Activated T-cell treated with anti-CD3 and anti-CD28 coated beads, Interleukin-2, amount 50 U/mL, for 72 hours (primary cell): ENCODE measurements at regions not wholly inside any gene's neighbourhood (a gene's known extent, or its start where the extent isn't known, plus 50 kb on each side); places are given as distances from the start of the nearest gene placed in this dataset.
A peak's percentile ranks its signal among the peaks of the same experiment; 100 is the strongest.

ENCODE experiments used
- ATAC-seq, 2 donors: fragments of 150-1000 bp; cut with Tn5 transposase; replicated peaks in 1 of 2; 2 replicates each; pipeline ENCODE4 v1.10.0; 2021; ENCODE audit warnings: moderate library complexity in 2 of 2, mild to moderate bottlenecking in 1 of 2
- DNase-seq, 2 donors: peaks; one replicate each; pipeline ENCODE4 v3.0.0; 2021 to 2022; ENCODE audit warnings: mixed read lengths in 1 of 2
- H3K27ac Mint-ChIP-seq: one replicate; pipeline ENCODE4 v1.8.0; 2022; ENCODE audit warnings: mild to moderate bottlenecking, moderate library complexity, mixed read lengths
- H3K27me3 Mint-ChIP-seq: one replicate; pipeline ENCODE4 v1.8.0; 2022; ENCODE audit warnings: low read depth, mixed read lengths
- H3K36me3 Mint-ChIP-seq, 2 donors: one replicate each; pipeline ENCODE4 v1.8.0; 2022; ENCODE audit warnings: mixed read lengths in 2 of 2, mild to moderate bottlenecking in 1 of 2; ENCODE audit not compliant: insufficient read depth in 2 of 2
- H3K4me1 Mint-ChIP-seq: one replicate; pipeline ENCODE4 v1.8.0; 2022; ENCODE audit warnings: low read depth, mixed read lengths
- H3K4me3 Mint-ChIP-seq, 2 donors: one replicate each; pipeline ENCODE4 v1.8.0; 2022; ENCODE audit warnings: mild to moderate bottlenecking in 2 of 2, mixed read lengths in 2 of 2, moderate library complexity in 2 of 2
- H3K9me3 Mint-ChIP-seq, 2 donors: one replicate each; pipeline ENCODE4 v1.8.0; 2022; ENCODE audit warnings: mixed read lengths in 2 of 2

GRCh38 chr3:181279239-181279565 lies 289.7 kb upstream of the DNAJC19 start:
- Mint-ChIP-seq H3K9me3 (no peaks in the 10 kb centered on the region), H3K4me1 (no peaks in the 10 kb centered on the region), H3K27ac (no peak overlapping the region), H3K27me3 (peaks cover 14% of the 10 kb centered on the region), H3K36me3 (no peaks in the 10 kb centered on the region), H3K4me3 (no peak overlapping the region)
- DNase-seq (no peak), ATAC-seq (no peak)

GRCh38 chr3:181278468-181279238 lies 289.1 kb upstream of the DNAJC19 start:
- DNase-seq = no peak
- Mint-ChIP-seq H3K27me3 (peaks cover 14% of the 10 kb centered on the region), H3K4me3 (no peak overlapping the region), H3K9me3 (no peaks in the 10 kb centered on the region), H3K36me3 (no peaks in the 10 kb centered on the region), H3K4me1 (no peaks in the 10 kb centered on the region), H3K27ac (no peak overlapping the region)
- ATAC-seq = no peak

- no peak for ATAC-seq
- Mint-ChIP-seq H3K27me3 (peaks cover 7% of the 10 kb centered on the region), H3K27ac (no peak overlapping the region), H3K4me3 (no peak overlapping the region), H3K4me1 (no peaks in the 10 kb centered on the region), H3K9me3 (no peaks in the 10 kb centered on the region), H3K36me3 (no peaks in the 10 kb centered on the region)
- DNase-seq = no peak
Measured at GRCh38 chr3:181276358-181276896, 286.9 kb upstream of the DNAJC19 start.

GRCh38 chr3:181274025-181274424 lies 284.5 kb upstream of the DNAJC19 start:
- Mint-ChIP-seq H3K9me3 (no peaks in the 10 kb centered on the region), H3K27me3 (peaks cover 9% of the 10 kb centered on the region), H3K4me3 (no peak overlapping the region), H3K27ac (peak overlapping the region; percentile 81), H3K36me3 (no peaks in the 10 kb centered on the region), H3K4me1 (no peaks in the 10 kb centered on the region)
- ATAC-seq = peak in 1 of 2 donors; percentile 62
- DNase-seq = no peak

- Mint-ChIP-seq H3K27me3 (peaks cover 7% of the 10 kb centered on the region), H3K36me3 (no peaks in the 10 kb centered on the region), H3K9me3 (peaks cover 0 to 2% of the 10 kb centered on the region in 2 donors), H3K4me1 (no peaks in the 10 kb centered on the region), H3K27ac (no peak overlapping the region), H3K4me3 (no peak overlapping the region)
- ATAC-seq = no peak
- DNase-seq = no peak
Measured at GRCh38 chr3:181267312-181267711, 277.8 kb upstream of the DNAJC19 start.

GRCh38 chr3:181265750-181266333 lies 276.3 kb upstream of the DNAJC19 start:
- Mint-ChIP-seq H3K36me3 (no peaks in the 10 kb centered on the region), H3K4me3 (peak overlapping the region; percentile 55 to 68), H3K9me3 (peaks cover 0 to 2% of the 10 kb centered on the region in 2 donors)

GRCh38 chr3:181264486-181264885 lies 274.9 kb upstream of the DNAJC19 start:
- H3K36me3 Mint-ChIP-seq = no peaks in the 10 kb centered on the region
- ATAC-seq = peak; percentile 37 to 77
- H3K4me1 Mint-ChIP-seq = no peaks in the 10 kb centered on the region
- no peak for DNase-seq
- no peak overlapping the region for H3K4me3 Mint-ChIP-seq
- H3K27me3 Mint-ChIP-seq = peaks cover 7% of the 10 kb centered on the region
- H3K9me3 Mint-ChIP-seq = peaks cover 0 to 2% of the 10 kb centered on the region in 2 donors
- H3K27ac Mint-ChIP-seq = no peak overlapping the region

More at GRCh38 chr3:181265750-181266333, 276.3 kb upstream of the DNAJC19 start:
- ATAC-seq = no peak
- no peak for DNase-seq
- H3K27ac Mint-ChIP-seq = no peak overlapping the region
- H3K4me1 Mint-ChIP-seq = no peaks in the 10 kb centered on the region
- peaks cover 7% of the 10 kb centered on the region for H3K27me3 Mint-ChIP-seq

- Mint-ChIP-seq H3K27me3 (no peaks in the 10 kb centered on the region), H3K4me3 (no peak overlapping the region), H3K9me3 (no peaks in the 10 kb centered on the region), H3K36me3 (no peaks in the 10 kb centered on the region), H3K27ac (no peak overlapping the region), H3K4me1 (no peaks in the 10 kb centered on the region)
- DNase-seq (no peak), ATAC-seq (no peak)
Measured at GRCh38 chr3:181253796-181254195, 264.3 kb upstream of the DNAJC19 start.

GRCh38 chr3:181252631-181253030 lies 263.1 kb upstream of the DNAJC19 start:
- ATAC-seq (no peak), DNase-seq (no peak)
- Mint-ChIP-seq H3K27ac (no peak overlapping the region), H3K9me3 (no peaks in the 10 kb centered on the region), H3K27me3 (no peaks in the 10 kb centered on the region), H3K4me1 (no peaks in the 10 kb centered on the region), H3K36me3 (no peaks in the 10 kb centered on the region), H3K4me3 (no peak overlapping the region)

- Mint-ChIP-seq H3K9me3 (no peaks in the 10 kb centered on the region), H3K36me3 (no peaks in the 10 kb centered on the region), H3K27me3 (no peaks in the 10 kb centered on the region), H3K27ac (no peak overlapping the region), H3K4me3 (no peak overlapping the region), H3K4me1 (no peaks in the 10 kb centered on the region)
- DNase-seq (no peak), ATAC-seq (no peak)
Measured at GRCh38 chr3:181250714-181251113, 261.2 kb upstream of the DNAJC19 start.

GRCh38 chr3:181239441-181239840 lies 249.9 kb upstream of the DNAJC19 start:
- Mint-ChIP-seq H3K4me3 (no peak overlapping the region), H3K36me3 (no peaks in the 10 kb centered on the region), H3K27me3 (no peaks in the 10 kb centered on the region), H3K9me3 (peaks cover 2% of the 10 kb centered on the region in 2 donors), H3K27ac (no peak overlapping the region), H3K4me1 (no peaks in the 10 kb centered on the region)
- no peak for DNase-seq
- no peak for ATAC-seq

GRCh38 chr3:181230258-181230657 lies 240.7 kb upstream of the DNAJC19 start:
- Mint-ChIP-seq H3K27me3 (no peaks in the 10 kb centered on the region), H3K9me3 (peaks cover 0 to 10% of the 10 kb centered on the region in 2 donors), H3K36me3 (peaks cover 0 to 1% of the 10 kb centered on the region in 2 donors), H3K27ac (no peak overlapping the region), H3K4me3 (no peak overlapping the region), H3K4me1 (no peaks in the 10 kb centered on the region)
- DNase-seq (no peak), ATAC-seq (no peak)

- Mint-ChIP-seq H3K36me3 (no peaks in the 10 kb centered on the region), H3K27me3 (no peaks in the 10 kb centered on the region), H3K4me3 (no peak overlapping the region), H3K9me3 (no peaks in the 10 kb centered on the region), H3K4me1 (no peaks in the 10 kb centered on the region), H3K27ac (no peak overlapping the region)
- ATAC-seq (no peak), DNase-seq (no peak)
Measured at GRCh38 chr3:181213347-181213746, 223.8 kb upstream of the DNAJC19 start.
